NCI-H2107 (cell line): ENCODE measurements at regions not wholly inside any gene's neighbourhood (a gene's known extent, or its start where the extent isn't known, plus 50 kb on each side); places are given as distances from the start of the nearest gene placed in this dataset.

ENCODE experiments used
- DNase-seq: peaks from one replicate; lab custom pipeline; 2025; lab: John Stamatoyannopoulos, UW

GRCh38 chr5:2658447-2658846, 93.0 kb downstream of the IRX2 start:
- DNase-seq: no peak

GRCh38 chr5:2657151-2657550, 94.3 kb downstream of the IRX2 start:
- DNase-seq: no peak

- no peak for DNase-seq
These were observed 95.3 kb downstream of the IRX2 start for GRCh38 chr5:2656206-2656605.

- DNase-seq: no peak
These were observed 97.5 kb downstream of the IRX2 start for GRCh38 chr5:2653991-2654390.

GRCh38 chr5:2651116-2651515, 100.4 kb downstream of the IRX2 start:
- DNase-seq: no peak

- no peak for DNase-seq
These were observed 108.7 kb downstream of the IRX2 start for GRCh38 chr5:2642684-2643345.

- no peak for DNase-seq
These were observed 110.8 kb downstream of the IRX2 start for GRCh38 chr5:2640717-2641116.

GRCh38 chr5:2639425-2639824, 112.1 kb downstream of the IRX2 start:
- no peak for DNase-seq

- DNase-seq: no peak
These were observed 116.9 kb downstream of the IRX2 start for GRCh38 chr5:2634399-2635176.

GRCh38 chr5:2633992-2634391, 117.5 kb downstream of the IRX2 start:
- DNase-seq: no peak

- no peak for DNase-seq
These were observed 119.7 kb downstream of the IRX2 start for GRCh38 chr5:2631758-2632157.

GRCh38 chr5:2629045-2629444, 122.4 kb downstream of the IRX2 start:
- DNase-seq: no peak

GRCh38 chr5:2627867-2628266, 123.6 kb downstream of the IRX2 start:
- DNase-seq: no peak

GRCh38 chr5:2626572-2626971, 124.9 kb downstream of the IRX2 start:
- DNase-seq: no peak

- no peak for DNase-seq
These were observed 128.6 kb downstream of the IRX2 start for GRCh38 chr5:2622866-2623265.

- no peak for DNase-seq
These were observed 129.8 kb downstream of the IRX2 start for GRCh38 chr5:2621631-2622030.

- no peak for DNase-seq
These were observed 132.3 kb downstream of the IRX2 start for GRCh38 chr5:2619216-2619615.

GRCh38 chr5:2617461-2617860, 134.0 kb downstream of the IRX2 start:
- no peak for DNase-seq

- no peak for DNase-seq
These were observed 135.6 kb downstream of the IRX2 start for GRCh38 chr5:2615917-2616316.

GRCh38 chr5:2614571-2614970, 136.9 kb downstream of the IRX2 start:
- DNase-seq: no peak

GRCh38 chr5:2611659-2612058, 139.8 kb downstream of the IRX2 start:
- DNase-seq: no peak

GRCh38 chr5:2610986-2611385, 140.5 kb downstream of the IRX2 start:
- no peak for DNase-seq

- DNase-seq: no peak
These were observed 143.1 kb downstream of the IRX2 start for GRCh38 chr5:2608391-2608790.

GRCh38 chr5:2607598-2607997, 143.9 kb downstream of the IRX2 start:
- DNase-seq: no peak
